OCI-LY7 (cell line): ENCODE measurements at regions not wholly inside any gene's neighbourhood (a gene's known extent, or its start where the extent isn't known, plus 50 kb on each side); places are given as distances from the start of the nearest gene placed in this dataset.

Experiments
- EZH2phosphoT487 ChIP-seq: fragments of 200-600 bp; sonication (generic); IDR thresholded peaks from 2 replicates; pipeline ENCODE4 v1.6.1; 2018; ENCODE audit warnings: low read depth, borderline replicate concordance, mild to moderate bottlenecking, mixed run types, antibody characterized with exemption, low read length, moderate library complexity, mixed read lengths
- TF ChIP-seq, protein P1 (sequence below): fragments of 200-600 bp; sonication (generic); conservative IDR thresholded peaks from 2 replicates; pipeline ENCODE4 v1.5.1; 2014; ENCODE audit warnings: mild to moderate bottlenecking, antibody characterized with exemption, low read length, moderate library complexity, mixed read lengths

DNA sequence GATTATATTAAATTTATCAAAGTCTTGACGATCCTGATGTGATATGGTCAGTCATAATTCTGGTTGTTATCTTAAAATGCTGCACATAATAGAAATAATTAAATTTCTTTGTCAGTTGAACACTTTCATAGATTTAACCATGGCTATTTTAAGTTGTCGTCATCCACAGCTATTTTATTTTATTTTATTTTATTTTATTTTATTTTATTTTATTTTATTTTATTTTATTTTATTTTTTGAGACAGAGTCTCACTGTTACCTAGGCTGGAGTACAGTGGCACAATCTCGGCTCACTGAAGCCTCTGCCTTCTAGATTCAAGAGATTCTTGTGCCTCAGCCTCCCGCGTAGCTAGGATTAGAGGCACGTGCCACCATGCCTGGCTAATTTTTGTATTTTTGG lies 90.5 kb upstream of the KCNK12 start:
- TF ChIP-seq, protein P1, sequence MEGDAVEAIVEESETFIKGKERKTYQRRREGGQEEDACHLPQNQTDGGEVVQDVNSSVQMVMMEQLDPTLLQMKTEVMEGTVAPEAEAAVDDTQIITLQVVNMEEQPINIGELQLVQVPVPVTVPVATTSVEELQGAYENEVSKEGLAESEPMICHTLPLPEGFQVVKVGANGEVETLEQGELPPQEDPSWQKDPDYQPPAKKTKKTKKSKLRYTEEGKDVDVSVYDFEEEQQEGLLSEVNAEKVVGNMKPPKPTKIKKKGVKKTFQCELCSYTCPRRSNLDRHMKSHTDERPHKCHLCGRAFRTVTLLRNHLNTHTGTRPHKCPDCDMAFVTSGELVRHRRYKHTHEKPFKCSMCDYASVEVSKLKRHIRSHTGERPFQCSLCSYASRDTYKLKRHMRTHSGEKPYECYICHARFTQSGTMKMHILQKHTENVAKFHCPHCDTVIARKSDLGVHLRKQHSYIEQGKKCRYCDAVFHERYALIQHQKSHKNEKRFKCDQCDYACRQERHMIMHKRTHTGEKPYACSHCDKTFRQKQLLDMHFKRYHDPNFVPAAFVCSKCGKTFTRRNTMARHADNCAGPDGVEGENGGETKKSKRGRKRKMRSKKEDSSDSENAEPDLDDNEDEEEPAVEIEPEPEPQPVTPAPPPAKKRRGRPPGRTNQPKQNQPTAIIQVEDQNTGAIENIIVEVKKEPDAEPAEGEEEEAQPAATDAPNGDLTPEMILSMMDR = no peak
- no peak for TF ChIP-seq EZH2phosphoT487
